HEK293 (cell line): ENCODE measurements at regions not wholly inside any gene's neighbourhood (a gene's known extent, or its start where the extent isn't known, plus 50 kb on each side); places are given as distances from the start of the nearest gene placed in this dataset.

Experiments used
- CTCF ChIA-PET: fragments of 350-600 bp; formaldehyde crosslinking; extraction: SDS; loops from one replicate; lab custom pipeline; 2021; ENCODE audit warnings: antibody characterized with exemption; lab: Yijun Ruan, JAX
- POLR2A ChIA-PET: fragments of 300-600 bp; formaldehyde crosslinking; extraction: SDS; loops from one replicate; lab custom pipeline; 2020; ENCODE audit warnings: antibody characterized with exemption, inconsistent platforms; lab: Yijun Ruan, JAX
- H3K27ac ChIP-seq: fragments of 200-500 bp; sonication (Bioruptor generic); 2 replicates; pipeline ENCODE4 v1.5.1; 2014; ENCODE audit warnings: low read depth, low read length, control low read depth, inconsistent platforms; ENCODE audit errors: extremely low read depth
- H3K36me3 ChIP-seq, 2 experiments: fragments of 200-500 bp in 1 of 2; sonication (Bioruptor generic) in 1 of 2; 1 replicate in 1 of 2; 2 replicates in 1 of 2; pipeline ENCODE4 v1.5.1; 2014 to 2017; ENCODE audit warnings: inconsistent platforms in 2 of 2, low read length in 2 of 2; ENCODE audit not compliant: control insufficient read depth in 2 of 2, insufficient read depth in 1 of 2
- H3K4me1 ChIP-seq: fragments of 200-500 bp; sonication (Bioruptor generic); 2 replicates; pipeline ENCODE4 v1.5.1; 2014; ENCODE audit warnings: mild to moderate bottlenecking, low read length, inconsistent platforms; ENCODE audit not compliant: control insufficient read depth, insufficient read depth
- H3K4me3 ChIP-seq: 2 replicates; pipeline ENCODE4 v1.5.1; 2011; ENCODE audit warnings: low read depth, mild to moderate bottlenecking, control low read depth, low read length, moderate library complexity
- H3K9me3 ChIP-seq: fragments of 200-500 bp; sonication (Bioruptor generic); 2 replicates; pipeline ENCODE4 v1.5.1; 2014; ENCODE audit warnings: low read depth, low read length, inconsistent platforms; ENCODE audit not compliant: control insufficient read depth, insufficient read depth
- GLIS2 ChIP-seq: fragments of 450-650 bp; formaldehyde crosslinking; IDR thresholded peaks from 2 replicates; pipeline ENCODE4 v1.5.1; 2016; ENCODE audit warnings: missing biosample characterization, missing genetic modification characterization
- KLF7 ChIP-seq: fragments of 450-650 bp; formaldehyde crosslinking; IDR thresholded peaks from 2 replicates; pipeline ENCODE4 v1.5.1; 2016; ENCODE audit warnings: missing biosample characterization, missing genetic modification characterization, borderline replicate concordance
- OSR2 ChIP-seq: fragments of 450-650 bp; formaldehyde crosslinking; IDR thresholded peaks from 2 replicates; pipeline ENCODE4 v1.5.1; 2016; ENCODE audit warnings: missing biosample characterization, missing genetic modification characterization
- PRDM2 ChIP-seq: fragments of 450-650 bp; formaldehyde crosslinking; IDR thresholded peaks from 2 replicates; pipeline ENCODE4 v1.5.1; 2016; ENCODE audit warnings: missing biosample characterization, missing genetic modification characterization, borderline replicate concordance
- SALL2 ChIP-seq: fragments of 450-650 bp; formaldehyde crosslinking; IDR thresholded peaks from 2 replicates; pipeline ENCODE4 v1.5.0; 2017; ENCODE audit warnings: missing biosample characterization, mild to moderate bottlenecking, missing genetic modification characterization, borderline replicate concordance
- SP3 ChIP-seq: fragments of 450-650 bp; formaldehyde crosslinking; IDR thresholded peaks from 2 replicates; pipeline ENCODE4 v1.5.1; 2016; ENCODE audit warnings: missing biosample characterization, missing genetic modification characterization
- SP7 ChIP-seq: fragments of 450-650 bp; formaldehyde crosslinking; IDR thresholded peaks from 2 replicates; pipeline ENCODE4 v1.5.1; 2016; ENCODE audit warnings: missing biosample characterization, missing genetic modification characterization
- ZBTB26 ChIP-seq: fragments of 450-650 bp; formaldehyde crosslinking; optimal IDR thresholded peaks from 2 replicates; pipeline ENCODE3; 2016; ENCODE audit warnings: missing biosample characterization, mild to moderate bottlenecking, missing genetic modification characterization
- ZBTB49 ChIP-seq: fragments of 450-650 bp; formaldehyde crosslinking; IDR thresholded peaks from 2 replicates; pipeline ENCODE4 v1.5.1; 2016; ENCODE audit warnings: missing biosample characterization, missing genetic modification characterization, low read depth
- ZNF140 ChIP-seq: fragments of 450-650 bp; formaldehyde crosslinking; IDR thresholded peaks from 2 replicates; pipeline ENCODE4 v1.5.1; 2016; ENCODE audit warnings: missing biosample characterization, missing genetic modification characterization
- ZNF148 ChIP-seq: fragments of 450-650 bp; formaldehyde crosslinking; IDR thresholded peaks from 2 replicates; pipeline ENCODE4 v1.5.0; 2017; ENCODE audit warnings: missing biosample characterization, missing genetic modification characterization, borderline replicate concordance
- ZNF37A ChIP-seq: fragments of 450-650 bp; IDR thresholded peaks from 2 replicates; pipeline ENCODE4 v1.5.1; 2018; ENCODE audit warnings: missing biosample characterization, missing genetic modification characterization
- ZNF394 ChIP-seq: fragments of 450-650 bp; formaldehyde crosslinking; IDR thresholded peaks from 2 replicates; pipeline ENCODE4 v1.5.1; 2016; ENCODE audit warnings: missing biosample characterization, missing genetic modification characterization, mild to moderate bottlenecking, moderate library complexity, borderline replicate concordance
- ZNF530 ChIP-seq: fragments of 450-650 bp; formaldehyde crosslinking; IDR thresholded peaks from 2 replicates; pipeline ENCODE4 v1.5.1; 2016; ENCODE audit warnings: low read depth, missing biosample characterization, missing genetic modification characterization
- ZNF624 ChIP-seq: fragments of 450-650 bp; formaldehyde crosslinking; IDR thresholded peaks from 2 replicates; pipeline ENCODE4 v1.5.1; 2017; ENCODE audit warnings: missing biosample characterization, missing genetic modification characterization
- ZNF629 ChIP-seq: fragments of 450-650 bp; formaldehyde crosslinking; IDR thresholded peaks from 2 replicates; pipeline ENCODE4 v1.5.1; 2017; ENCODE audit warnings: missing biosample characterization, missing genetic modification characterization
- ZNF777 ChIP-seq: fragments of 450-650 bp; formaldehyde crosslinking; IDR thresholded peaks from 2 replicates; pipeline ENCODE4 v1.5.1; 2017; ENCODE audit warnings: missing biosample characterization, missing genetic modification characterization, borderline replicate concordance
- TF ChIP-seq, protein P1 (sequence below): fragments of 450-650 bp; IDR thresholded peaks from 2 replicates; pipeline ENCODE4 v1.5.1; 2018; ENCODE audit warnings: missing biosample characterization, mild to moderate bottlenecking, missing genetic modification characterization

GRCh38 chr16:60302261-60302660 lies 1568.1 kb upstream of the GOT2 start:
- CTCF ChIA-PET, result no interaction called here

More at GRCh38 chr16:60302261-60302660, 1568.1 kb upstream of the GOT2 start:
- no peaks in the 10 kb centered on the region for H3K36me3 ChIP-seq
- no peak overlapping the region for H3K27ac ChIP-seq
- no peaks in the 10 kb centered on the region for H3K4me1 ChIP-seq
- no peak for TF ChIP-seq ZNF777
- TF ChIP-seq ZNF530 (tag by site-specific recombination), result no peak
- no peak for TF ChIP-seq PRDM2 (tag by site-specific recombination)
- no peak for TF ChIP-seq ZNF148 (tag by site-specific recombination)
- no peak for TF ChIP-seq ZNF140
- no peak for TF ChIP-seq KLF7 (tag by site-specific recombination)
- TF ChIP-seq OSR2, result no peak
- TF ChIP-seq, protein P1, sequence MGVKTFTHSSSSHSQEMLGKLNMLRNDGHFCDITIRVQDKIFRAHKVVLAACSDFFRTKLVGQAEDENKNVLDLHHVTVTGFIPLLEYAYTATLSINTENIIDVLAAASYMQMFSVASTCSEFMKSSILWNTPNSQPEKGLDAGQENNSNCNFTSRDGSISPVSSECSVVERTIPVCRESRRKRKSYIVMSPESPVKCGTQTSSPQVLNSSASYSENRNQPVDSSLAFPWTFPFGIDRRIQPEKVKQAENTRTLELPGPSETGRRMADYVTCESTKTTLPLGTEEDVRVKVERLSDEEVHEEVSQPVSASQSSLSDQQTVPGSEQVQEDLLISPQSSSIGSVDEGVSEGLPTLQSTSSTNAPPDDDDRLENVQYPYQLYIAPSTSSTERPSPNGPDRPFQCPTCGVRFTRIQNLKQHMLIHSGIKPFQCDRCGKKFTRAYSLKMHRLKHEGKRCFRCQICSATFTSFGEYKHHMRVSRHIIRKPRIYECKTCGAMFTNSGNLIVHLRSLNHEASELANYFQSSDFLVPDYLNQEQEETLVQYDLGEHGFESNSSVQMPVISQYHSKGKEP (tag by site-specific recombination), result no peak
- no peak for TF ChIP-seq SALL2 (tag by site-specific recombination)
- TF ChIP-seq ZNF629 (tag by site-specific recombination), result no peak
- no peak for TF ChIP-seq ZNF394 (tag by site-specific recombination)
- TF ChIP-seq ZNF37A (tag by site-specific recombination), result no peak
- no peak for TF ChIP-seq ZNF624 (tag by site-specific recombination)
- TF ChIP-seq ZBTB26 (tag by site-specific recombination), result no peak
- TF ChIP-seq SP3 (tag by site-specific recombination), result no peak
- TF ChIP-seq GLIS2, result no peak
- no peak for TF ChIP-seq ZBTB49 (tag by site-specific recombination)
- TF ChIP-seq SP7 (tag by site-specific recombination), result no peak
- H3K9me3 ChIP-seq, result no peaks in the 10 kb centered on the region
- POLR2A ChIA-PET, result no interaction called here
- H3K4me3 ChIP-seq, result no peak overlapping the region
